ENCODE measurements at regions not wholly inside any gene's neighbourhood (a gene's known extent, or its start where the extent isn't known, plus 50 kb on each side); places are given as distances from the start of the nearest gene placed in this dataset.
"Not testable (repeated sequence)": the region's sequence is repeated elsewhere in the genome, so short reads cannot be mapped to it uniquely, and the experiment has no call there.

GRCh38 chr17:27944546-27945332, 51.6 kb upstream of the LYRM9 start:
- no peak for TF ChIP-seq CTCF (IDR thresholded peaks at IDR 0.05; ENCODE audit: insufficient read depth, low read length, poor library complexity, severe bottlenecking)
- DNase-seq (ENCODE audit: extremely low read depth, insufficient read length) = peak; percentile 28
- Histone ChIP-seq H3K4me3 (replicated peaks; ENCODE audit: low read depth, low read length) (no peak overlapping the region), H3K36me3 (ENCODE audit: control insufficient read depth, insufficient read depth, low read length) (no peaks in the 10 kb centered on the region), H3K27me3 (replicated peaks; ENCODE audit: control insufficient read depth, insufficient read depth, low read length) (no peaks in the 10 kb centered on the region)

GRCh38 chr17:27945333-27945616, 52.1 kb upstream of the LYRM9 start:
- DNase-seq (ENCODE audit: extremely low read depth, insufficient read length) = no peak
- no peaks in the 10 kb centered on the region for H3K36me3 ChIP-seq (ENCODE audit: control insufficient read depth, insufficient read depth, low read length)
- no peaks in the 10 kb centered on the region for H3K27me3 ChIP-seq (replicated peaks; ENCODE audit: control insufficient read depth, insufficient read depth, low read length)
- H3K4me3 ChIP-seq (replicated peaks; ENCODE audit: low read depth, low read length) = no peak overlapping the region
- no peak for TF ChIP-seq CTCF (IDR thresholded peaks at IDR 0.05; ENCODE audit: insufficient read depth, low read length, poor library complexity, severe bottlenecking)

GRCh38 chr17:27945953-27946352, 52.8 kb upstream of the LYRM9 start:
- Histone ChIP-seq H3K36me3 (ENCODE audit: control insufficient read depth, insufficient read depth, low read length) (no peaks in the 10 kb centered on the region), H3K27me3 (replicated peaks; ENCODE audit: control insufficient read depth, insufficient read depth, low read length) (no peaks in the 10 kb centered on the region), H3K4me3 (replicated peaks; ENCODE audit: low read depth, low read length) (no peak overlapping the region)
- TF ChIP-seq CTCF (IDR thresholded peaks at IDR 0.05; ENCODE audit: insufficient read depth, low read length, poor library complexity, severe bottlenecking) = no peak
- DNase-seq (ENCODE audit: extremely low read depth, insufficient read length) = no peak

- no peak for TF ChIP-seq CTCF (IDR thresholded peaks at IDR 0.05; ENCODE audit: insufficient read depth, low read length, poor library complexity, severe bottlenecking)
- Histone ChIP-seq H3K36me3 (ENCODE audit: control insufficient read depth, insufficient read depth, low read length) (no peaks in the 10 kb centered on the region), H3K4me3 (replicated peaks; ENCODE audit: low read depth, low read length) (no peak overlapping the region), H3K27me3 (replicated peaks; ENCODE audit: control insufficient read depth, insufficient read depth, low read length) (no peaks in the 10 kb centered on the region)
- DNase-seq (ENCODE audit: extremely low read depth, insufficient read length) = no peak
Observed at GRCh38 chr17:27946513-27946912, 53.3 kb upstream of the LYRM9 start.

GRCh38 chr17:27947005-27947406, 53.8 kb upstream of the LYRM9 start:
- Histone ChIP-seq H3K4me3 (replicated peaks; ENCODE audit: low read depth, low read length) (no peak overlapping the region), H3K27me3 (replicated peaks; ENCODE audit: control insufficient read depth, insufficient read depth, low read length) (no peaks in the 10 kb centered on the region), H3K36me3 (ENCODE audit: control insufficient read depth, insufficient read depth, low read length) (no peaks in the 10 kb centered on the region)
- TF ChIP-seq CTCF (IDR thresholded peaks at IDR 0.05; ENCODE audit: insufficient read depth, low read length, poor library complexity, severe bottlenecking) = no peak
- DNase-seq (ENCODE audit: extremely low read depth, insufficient read length) = no peak

GRCh38 chr17:27949304-27949703, 56.1 kb upstream of the LYRM9 start:
- Histone ChIP-seq H3K36me3 (ENCODE audit: control insufficient read depth, insufficient read depth, low read length) (no peaks in the 10 kb centered on the region), H3K27me3 (replicated peaks; ENCODE audit: control insufficient read depth, insufficient read depth, low read length) (no peaks in the 10 kb centered on the region), H3K4me3 (replicated peaks; ENCODE audit: low read depth, low read length) (no peak overlapping the region)
- peak; percentile 16 for TF ChIP-seq CTCF (IDR thresholded peaks at IDR 0.05; ENCODE audit: insufficient read depth, low read length, poor library complexity, severe bottlenecking)
- no peak for DNase-seq (ENCODE audit: extremely low read depth, insufficient read length)

- H3K27me3 ChIP-seq (replicated peaks; ENCODE audit: control insufficient read depth, insufficient read depth, low read length) = not testable (repeated sequence)
Observed at GRCh38 chr17:27950225-27950624, 57.1 kb upstream of the LYRM9 start.

More at GRCh38 chr17:27950225-27950624, 57.1 kb upstream of the LYRM9 start:
- not testable (repeated sequence) for DNase-seq (ENCODE audit: extremely low read depth, insufficient read length); H3K4me3 ChIP-seq (replicated peaks; ENCODE audit: low read depth, low read length); H3K36me3 ChIP-seq (ENCODE audit: control insufficient read depth, insufficient read depth, low read length)

Data from GM06990 (cell line).